ENCODE measurements at regions not wholly inside any gene's neighbourhood (a gene's known extent, or its start where the extent isn't known, plus 50 kb on each side); places are given as distances from the start of the nearest gene placed in this dataset.

- no peak for ATAC-seq
- TF ChIP-seq BHLHE40 (IDR thresholded peaks at IDR 0.05; ENCODE audit: low read depth, low read length) = no peak
- TF ChIP-seq EP300 (IDR thresholded peaks at IDR 0.05) = no peak
- TF ChIP-seq ELK1 (IDR thresholded peaks at IDR 0.05; ENCODE audit: low read depth, low read length) = no peak
- WGBS (ENCODE audit: missing lambda C conversion rate) = 68% methylated on average over 8 of the region's 8 CpGs
- FAIRE-seq = no peak
- no peak overlapping the region for H3K27ac ChIP-seq
- H3K9me3 ChIP-seq = no peaks in the 10 kb centered on the region
- no peak overlapping the region for H3K4me2 ChIP-seq
- DNase-seq (ENCODE audit: low read depth in 1 of 2, low spot score in 1 of 2) = no peak
- H3K4me3 ChIP-seq = no peak overlapping the region
- ChIA-PET POLR2A (no interaction called here), CTCF (no interaction called here)
- no peaks in the 10 kb centered on the region for H3K4me1 ChIP-seq
These were observed 741.9 kb downstream of the RFPL4B start for GRCh38 chr6:113089056-113089455.

- Histone ChIP-seq H3K9me3 (no peaks in the 10 kb centered on the region), H3K4me3 (no peak overlapping the region), H3K4me2 (no peak overlapping the region), H3K27ac (no peak overlapping the region), H3K4me1 (no peaks in the 10 kb centered on the region)
- no peak for FAIRE-seq
- no peak for DNase-seq (ENCODE audit: low read depth in 1 of 2, low spot score in 1 of 2)
- CTCF ChIA-PET = no interaction called here
- 79% methylated on average over 3 of the region's 3 CpGs for WGBS (ENCODE audit: missing lambda C conversion rate)
- POLR2A ChIA-PET = no interaction called here
- TF ChIP-seq CEBPB (IDR thresholded peaks at IDR 0.05) = no peak
- no peak for TF ChIP-seq NFE2L2 (conservative IDR thresholded peaks at IDR 0.05; ENCODE audit: low read length)
- TF ChIP-seq, protein P1, sequence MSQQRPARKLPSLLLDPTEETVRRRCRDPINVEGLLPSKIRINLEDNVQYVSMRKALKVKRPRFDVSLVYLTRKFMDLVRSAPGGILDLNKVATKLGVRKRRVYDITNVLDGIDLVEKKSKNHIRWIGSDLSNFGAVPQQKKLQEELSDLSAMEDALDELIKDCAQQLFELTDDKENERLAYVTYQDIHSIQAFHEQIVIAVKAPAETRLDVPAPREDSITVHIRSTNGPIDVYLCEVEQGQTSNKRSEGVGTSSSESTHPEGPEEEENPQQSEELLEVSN (IDR thresholded peaks at IDR 0.05; ENCODE audit: borderline replicate concordance, low read depth) = no peak
- no peak for TF ChIP-seq MYC (IDR thresholded peaks at IDR 0.05; ENCODE audit: borderline replicate concordance, low read length)
- TF ChIP-seq, protein P2, sequence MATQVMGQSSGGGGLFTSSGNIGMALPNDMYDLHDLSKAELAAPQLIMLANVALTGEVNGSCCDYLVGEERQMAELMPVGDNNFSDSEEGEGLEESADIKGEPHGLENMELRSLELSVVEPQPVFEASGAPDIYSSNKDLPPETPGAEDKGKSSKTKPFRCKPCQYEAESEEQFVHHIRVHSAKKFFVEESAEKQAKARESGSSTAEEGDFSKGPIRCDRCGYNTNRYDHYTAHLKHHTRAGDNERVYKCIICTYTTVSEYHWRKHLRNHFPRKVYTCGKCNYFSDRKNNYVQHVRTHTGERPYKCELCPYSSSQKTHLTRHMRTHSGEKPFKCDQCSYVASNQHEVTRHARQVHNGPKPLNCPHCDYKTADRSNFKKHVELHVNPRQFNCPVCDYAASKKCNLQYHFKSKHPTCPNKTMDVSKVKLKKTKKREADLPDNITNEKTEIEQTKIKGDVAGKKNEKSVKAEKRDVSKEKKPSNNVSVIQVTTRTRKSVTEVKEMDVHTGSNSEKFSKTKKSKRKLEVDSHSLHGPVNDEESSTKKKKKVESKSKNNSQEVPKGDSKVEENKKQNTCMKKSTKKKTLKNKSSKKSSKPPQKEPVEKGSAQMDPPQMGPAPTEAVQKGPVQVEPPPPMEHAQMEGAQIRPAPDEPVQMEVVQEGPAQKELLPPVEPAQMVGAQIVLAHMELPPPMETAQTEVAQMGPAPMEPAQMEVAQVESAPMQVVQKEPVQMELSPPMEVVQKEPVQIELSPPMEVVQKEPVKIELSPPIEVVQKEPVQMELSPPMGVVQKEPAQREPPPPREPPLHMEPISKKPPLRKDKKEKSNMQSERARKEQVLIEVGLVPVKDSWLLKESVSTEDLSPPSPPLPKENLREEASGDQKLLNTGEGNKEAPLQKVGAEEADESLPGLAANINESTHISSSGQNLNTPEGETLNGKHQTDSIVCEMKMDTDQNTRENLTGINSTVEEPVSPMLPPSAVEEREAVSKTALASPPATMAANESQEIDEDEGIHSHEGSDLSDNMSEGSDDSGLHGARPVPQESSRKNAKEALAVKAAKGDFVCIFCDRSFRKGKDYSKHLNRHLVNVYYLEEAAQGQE (IDR thresholded peaks at IDR 0.05) = no peak
- TF ChIP-seq RCOR1 (IDR thresholded peaks at IDR 0.05; ENCODE audit: low read depth, low read length) = no peak
- no peak for TF ChIP-seq KDM5A (IDR thresholded peaks at IDR 0.05)
- TF ChIP-seq POLR2A (IDR thresholded peaks at IDR 0.05; ENCODE audit: low read length) = no peak
- TF ChIP-seq GATA3 (IDR thresholded peaks at IDR 0.05; ENCODE audit: borderline replicate concordance) = no peak
- no peak for TF ChIP-seq HMGXB4 (CRISPR knock-in tag; IDR thresholded peaks at IDR 0.05; ENCODE audit: borderline replicate concordance)
- TF ChIP-seq JUN (IDR thresholded peaks at IDR 0.05) = no peak
- TF ChIP-seq, protein P3, sequence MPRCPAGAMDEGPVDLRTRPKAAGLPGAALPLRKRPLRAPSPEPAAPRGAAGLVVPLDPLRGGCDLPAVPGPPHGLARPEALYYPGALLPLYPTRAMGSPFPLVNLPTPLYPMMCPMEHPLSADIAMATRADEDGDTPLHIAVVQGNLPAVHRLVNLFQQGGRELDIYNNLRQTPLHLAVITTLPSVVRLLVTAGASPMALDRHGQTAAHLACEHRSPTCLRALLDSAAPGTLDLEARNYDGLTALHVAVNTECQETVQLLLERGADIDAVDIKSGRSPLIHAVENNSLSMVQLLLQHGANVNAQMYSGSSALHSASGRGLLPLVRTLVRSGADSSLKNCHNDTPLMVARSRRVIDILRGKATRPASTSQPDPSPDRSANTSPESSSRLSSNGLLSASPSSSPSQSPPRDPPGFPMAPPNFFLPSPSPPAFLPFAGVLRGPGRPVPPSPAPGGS (IDR thresholded peaks at IDR 0.05) = no peak
- TF ChIP-seq ZFP36 (IDR thresholded peaks at IDR 0.05; ENCODE audit: borderline replicate concordance, partially characterized antibody) = no peak
- ATAC-seq = no peak
These were observed 745.7 kb downstream of the RFPL4B start for GRCh38 chr6:113092795-113093194.

Measured in A549 (cell line).